DND-41 (cell line): ENCODE measurements at regions not wholly inside any gene's neighbourhood (a gene's known extent, or its start where the extent isn't known, plus 50 kb on each side); places are given as distances from the start of the nearest gene placed in this dataset.

Experiments
- ATAC-seq: fragments of 200-7000 bp; cut with Tn5 transposase; 3 replicates; pipeline ENCODE4 v1.9.1; 2021; ENCODE audit warnings: low read depth; ENCODE audit not compliant: insufficient read depth
- DNase-seq: peaks from one replicate; pipeline ENCODE4 v3.0.0-alpha.2; 2020
- H2AFZ ChIP-seq: 2 replicates; pipeline ENCODE4 v1.6.0; 2012; ENCODE audit warnings: low read depth, low read length
- H3K27ac ChIP-seq: 2 replicates; pipeline ENCODE4 v1.5.1; 2012; ENCODE audit warnings: low read length, inconsistent platforms
- H3K27me3 ChIP-seq: fragments of 200-600 bp; sonication (generic); 2 replicates; pipeline ENCODE4 v1.6.0; 2012; ENCODE audit warnings: low read length, mild to moderate bottlenecking, inconsistent platforms; ENCODE audit not compliant: insufficient read depth, poor library complexity
- H3K36me3 ChIP-seq: 2 replicates; pipeline ENCODE4 v1.5.1; 2012; ENCODE audit warnings: low read length, inconsistent platforms; ENCODE audit not compliant: insufficient read depth
- H3K4me1 ChIP-seq: 2 replicates; pipeline ENCODE4 v1.5.1; 2012; ENCODE audit warnings: mild to moderate bottlenecking, low read length; ENCODE audit not compliant: insufficient read depth
- H3K4me2 ChIP-seq: 2 replicates; pipeline ENCODE4 v1.6.0; 2012; ENCODE audit warnings: mild to moderate bottlenecking, moderate library complexity, low read length, inconsistent platforms; ENCODE audit not compliant: insufficient read depth
- H3K4me3 ChIP-seq, 2 experiments: fragments of 200-600 bp in 1 of 2; shearing (Covaris generic) in 1 of 2; 2 replicates each; pipeline ENCODE4 v1.5.1; 2012 to 2016; ENCODE audit warnings: inconsistent platforms in 2 of 2, low read length in 2 of 2, mild to moderate bottlenecking in 2 of 2, low read depth in 1 of 2, moderate library complexity in 1 of 2
- H3K79me2 ChIP-seq: 2 replicates; pipeline ENCODE4 v1.6.0; 2012; ENCODE audit warnings: low read length, inconsistent platforms; ENCODE audit not compliant: insufficient read depth
- H3K9ac ChIP-seq: 2 replicates; pipeline ENCODE4 v1.6.0; 2012; ENCODE audit warnings: low read depth, mild to moderate bottlenecking, inconsistent platforms, low read length, moderate library complexity
- H3K9me3 ChIP-seq: 2 replicates; pipeline ENCODE4 v1.5.1; 2012; ENCODE audit warnings: low read length, moderate library complexity, mild to moderate bottlenecking, inconsistent platforms; ENCODE audit not compliant: insufficient read depth, severe bottlenecking
- H4K20me1 ChIP-seq: 2 replicates; pipeline ENCODE4 v1.6.0; 2012; ENCODE audit warnings: low read length; ENCODE audit not compliant: insufficient read depth
- EZH2 ChIP-seq: IDR thresholded peaks from 3 replicates; pipeline ENCODE4 v1.6.1; 2012; ENCODE audit warnings: borderline replicate concordance, low read depth, mild to moderate bottlenecking, moderate library complexity, low read length, inconsistent platforms; ENCODE audit not compliant: severe bottlenecking
- TF ChIP-seq, protein P1 (sequence below): IDR thresholded peaks from 2 replicates; pipeline ENCODE4 v1.5.1; 2012; ENCODE audit warnings: borderline replicate concordance, low read length, moderate library complexity, mild to moderate bottlenecking; ENCODE audit not compliant: poor library complexity, severe bottlenecking; ENCODE audit errors: extremely low read depth

DNA sequence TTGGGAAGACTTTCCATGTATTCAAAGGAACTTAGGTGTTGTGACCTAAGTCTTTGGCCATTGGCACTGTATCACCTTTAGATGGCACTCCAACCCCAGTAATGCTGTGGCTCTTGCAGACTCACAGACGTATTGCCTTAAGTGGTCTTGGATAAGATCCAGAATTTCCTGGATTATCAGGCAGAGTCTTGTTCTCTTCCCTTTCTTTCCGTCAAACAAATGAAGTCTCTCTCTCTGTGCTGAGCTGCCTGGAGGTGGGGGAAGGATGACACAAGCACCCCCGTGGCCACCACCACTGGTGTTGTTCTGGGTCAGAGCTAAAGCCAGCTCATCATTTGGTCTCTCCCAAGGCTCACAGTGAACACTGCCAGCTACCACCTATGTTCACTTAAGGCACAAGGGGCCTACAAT, 789.9 kb upstream of the KIF2B start:
- no peaks in the 10 kb centered on the region for H4K20me1 ChIP-seq
- H3K4me2 ChIP-seq = no peak overlapping the region
- TF ChIP-seq EZH2 = no peak
- TF ChIP-seq, protein P1, sequence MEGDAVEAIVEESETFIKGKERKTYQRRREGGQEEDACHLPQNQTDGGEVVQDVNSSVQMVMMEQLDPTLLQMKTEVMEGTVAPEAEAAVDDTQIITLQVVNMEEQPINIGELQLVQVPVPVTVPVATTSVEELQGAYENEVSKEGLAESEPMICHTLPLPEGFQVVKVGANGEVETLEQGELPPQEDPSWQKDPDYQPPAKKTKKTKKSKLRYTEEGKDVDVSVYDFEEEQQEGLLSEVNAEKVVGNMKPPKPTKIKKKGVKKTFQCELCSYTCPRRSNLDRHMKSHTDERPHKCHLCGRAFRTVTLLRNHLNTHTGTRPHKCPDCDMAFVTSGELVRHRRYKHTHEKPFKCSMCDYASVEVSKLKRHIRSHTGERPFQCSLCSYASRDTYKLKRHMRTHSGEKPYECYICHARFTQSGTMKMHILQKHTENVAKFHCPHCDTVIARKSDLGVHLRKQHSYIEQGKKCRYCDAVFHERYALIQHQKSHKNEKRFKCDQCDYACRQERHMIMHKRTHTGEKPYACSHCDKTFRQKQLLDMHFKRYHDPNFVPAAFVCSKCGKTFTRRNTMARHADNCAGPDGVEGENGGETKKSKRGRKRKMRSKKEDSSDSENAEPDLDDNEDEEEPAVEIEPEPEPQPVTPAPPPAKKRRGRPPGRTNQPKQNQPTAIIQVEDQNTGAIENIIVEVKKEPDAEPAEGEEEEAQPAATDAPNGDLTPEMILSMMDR = peak; percentile 57
- H3K79me2 ChIP-seq = no peaks in the 10 kb centered on the region
- H3K36me3 ChIP-seq = no peaks in the 10 kb centered on the region
- no peaks in the 10 kb centered on the region for H3K27me3 ChIP-seq
- H3K27ac ChIP-seq = no peak overlapping the region
- no peak overlapping the region for H3K9ac ChIP-seq
- H3K4me3 ChIP-seq = no peak overlapping the region
- DNase-seq = peak; percentile 6
- no peak overlapping the region for H2AFZ ChIP-seq
- no peaks in the 10 kb centered on the region for H3K9me3 ChIP-seq
- H3K4me1 ChIP-seq = no peaks in the 10 kb centered on the region
- ATAC-seq = no peak

DNA sequence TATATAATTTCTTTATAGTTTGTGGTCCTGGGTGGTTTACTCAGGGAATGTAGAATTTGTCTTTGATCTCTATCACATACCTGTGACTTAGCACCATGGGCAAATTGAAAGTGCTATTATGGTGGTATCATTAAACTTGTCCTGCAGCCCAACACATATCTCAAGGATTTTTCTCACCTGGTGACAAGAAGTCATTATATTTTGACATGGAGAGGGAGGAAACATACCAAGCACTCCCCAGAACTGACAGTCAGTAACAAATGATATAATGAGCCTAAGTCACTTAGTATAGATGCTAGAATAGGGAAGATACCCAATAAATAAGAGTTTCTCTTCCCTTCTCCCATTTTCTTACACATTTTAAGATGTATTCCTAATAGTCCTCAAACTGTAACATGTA, 805.5 kb upstream of the KIF2B start:
- no peaks in the 10 kb centered on the region for H3K79me2 ChIP-seq
- DNase-seq (no peak), ATAC-seq (no peak)
- TF ChIP-seq, protein P1 = no peak
- TF ChIP-seq EZH2 = no peak
- H3K36me3 ChIP-seq = no peaks in the 10 kb centered on the region
- H2AFZ ChIP-seq = no peak overlapping the region
- H4K20me1 ChIP-seq = no peaks in the 10 kb centered on the region
- no peak overlapping the region for H3K4me3 ChIP-seq
- H3K27me3 ChIP-seq = no peaks in the 10 kb centered on the region
- H3K9ac ChIP-seq = no peak overlapping the region
- H3K4me1 ChIP-seq = no peaks in the 10 kb centered on the region
- H3K27ac ChIP-seq = no peak overlapping the region
- no peak overlapping the region for H3K4me2 ChIP-seq
- peaks cover 5% of the 10 kb centered on the region for H3K9me3 ChIP-seq

DNA sequence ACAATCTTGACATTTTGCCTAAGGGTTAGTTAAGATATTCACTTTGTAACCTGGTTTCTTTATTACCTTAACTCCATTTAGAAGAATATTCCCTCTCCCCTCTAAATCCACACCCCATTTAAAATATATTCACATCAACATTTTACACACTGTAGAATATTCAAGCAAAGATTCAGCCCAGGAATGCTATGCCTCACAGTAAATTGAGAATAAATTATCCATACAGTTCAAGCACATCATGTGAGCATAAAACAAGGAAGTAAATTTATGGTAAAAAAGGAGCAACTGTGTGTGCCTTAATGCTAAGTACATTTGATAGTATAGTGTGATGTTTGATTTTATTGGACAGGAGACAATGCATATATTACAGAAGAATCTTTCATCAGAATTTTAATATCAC, 806.6 kb upstream of the KIF2B start:
- no peaks in the 10 kb centered on the region for H3K79me2 ChIP-seq
- no peak overlapping the region for H2AFZ ChIP-seq
- H3K27me3 ChIP-seq = no peaks in the 10 kb centered on the region
- no peak overlapping the region for H3K9ac ChIP-seq
- no peak overlapping the region for H3K4me2 ChIP-seq
- H3K27ac ChIP-seq = no peak overlapping the region
- no peaks in the 10 kb centered on the region for H3K36me3 ChIP-seq
- TF ChIP-seq EZH2 = no peak
- TF ChIP-seq, protein P1 = no peak
- H3K9me3 ChIP-seq = peaks cover 5% of the 10 kb centered on the region
- ATAC-seq (no peak), DNase-seq (no peak)
- H4K20me1 ChIP-seq = no peaks in the 10 kb centered on the region
- no peak overlapping the region for H3K4me3 ChIP-seq
- H3K4me1 ChIP-seq = no peaks in the 10 kb centered on the region

DNA sequence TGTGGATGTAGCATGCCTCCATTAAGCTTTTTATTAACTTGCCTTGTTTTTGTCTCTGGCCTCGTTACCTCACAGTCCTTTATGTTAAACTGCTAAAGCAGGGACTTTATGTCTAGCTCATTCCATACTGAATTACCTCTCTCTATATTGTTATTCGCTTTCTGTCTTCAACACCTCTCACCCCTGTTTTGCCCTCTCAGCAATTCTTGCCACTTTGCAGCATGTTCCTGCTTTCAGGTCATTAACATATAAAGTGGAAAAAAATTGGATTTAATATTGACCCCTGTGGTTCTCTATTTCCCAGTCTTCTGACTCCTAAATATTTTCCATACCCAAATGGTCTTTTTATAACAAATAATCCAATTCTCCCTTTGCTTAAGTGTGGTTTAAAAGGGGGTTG, 810.4 kb upstream of the KIF2B start:
- no peak for TF ChIP-seq EZH2
- TF ChIP-seq, protein P1 = no peak
- DNase-seq = no peak
- Histone ChIP-seq H3K27ac (no peak overlapping the region), H3K9ac (no peak overlapping the region), H3K9me3 (no peaks in the 10 kb centered on the region), H3K79me2 (no peaks in the 10 kb centered on the region), H3K4me3 (no peak overlapping the region), H2AFZ (no peak overlapping the region), H3K4me1 (no peaks in the 10 kb centered on the region), H3K27me3 (no peaks in the 10 kb centered on the region), H3K4me2 (no peak overlapping the region), H3K36me3 (no peaks in the 10 kb centered on the region), H4K20me1 (no peaks in the 10 kb centered on the region)
- no peak for ATAC-seq
